HG02840 (cell line): ENCODE measurements at regions not wholly inside any gene's neighbourhood (a gene's known extent, or its start where the extent isn't known, plus 50 kb on each side); places are given as distances from the start of the nearest gene placed in this dataset.
"Not testable (repeated sequence)": the region's sequence is repeated elsewhere in the genome, so short reads cannot be mapped to it uniquely, and the experiment has no call there.

ENCODE experiments used
- ATAC-seq: cut with Tn5 transposase; IDR thresholded peaks from one replicate; pipeline ENCODE4 v1.9.1; 2021; ENCODE audit warnings: mild to moderate bottlenecking, moderate library complexity, moderate number of reproducible peaks; ENCODE audit not compliant: unreplicated experiment, low FRiP score

GRCh38 chr2:194735837-194736542 lies 921.0 kb upstream of the SLC39A10 start:
- ATAC-seq, result no peak

GRCh38 chr2:194730266-194730665 lies 926.8 kb upstream of the SLC39A10 start:
- no peak for ATAC-seq

GRCh38 chr2:194725169-194725568 lies 931.9 kb upstream of the SLC39A10 start:
- no peak for ATAC-seq

GRCh38 chr2:194723446-194723845 lies 933.6 kb upstream of the SLC39A10 start:
- no peak for ATAC-seq

GRCh38 chr2:194721227-194721626 lies 935.8 kb upstream of the SLC39A10 start:
- no peak for ATAC-seq

GRCh38 chr2:194720462-194720861 lies 936.6 kb upstream of the SLC39A10 start:
- ATAC-seq, result no peak

- ATAC-seq, result no peak
Observed at GRCh38 chr2:194718881-194719280, 938.1 kb upstream of the SLC39A10 start.

- no peak for ATAC-seq
Observed at GRCh38 chr2:194714541-194714940, 942.5 kb upstream of the SLC39A10 start.

GRCh38 chr2:194709840-194710239 lies 947.2 kb upstream of the SLC39A10 start:
- no peak for ATAC-seq

- ATAC-seq, result no peak
Observed at GRCh38 chr2:194706179-194706578, 950.8 kb upstream of the SLC39A10 start.

GRCh38 chr2:194705398-194705797 lies 951.6 kb upstream of the SLC39A10 start:
- no peak for ATAC-seq

GRCh38 chr2:194700726-194701125 lies 956.3 kb upstream of the SLC39A10 start:
- ATAC-seq, result no peak

- ATAC-seq, result no peak
Observed at GRCh38 chr2:194700116-194700515, 956.9 kb upstream of the SLC39A10 start.

- no peak for ATAC-seq
Observed at GRCh38 chr2:194698012-194698411, 959.0 kb upstream of the SLC39A10 start.

GRCh38 chr2:194697439-194697838 lies 959.6 kb upstream of the SLC39A10 start:
- no peak for ATAC-seq

GRCh38 chr2:194696690-194697089 lies 960.3 kb upstream of the SLC39A10 start:
- no peak for ATAC-seq

GRCh38 chr2:194686569-194686968 lies 970.5 kb upstream of the SLC39A10 start:
- no peak for ATAC-seq

GRCh38 chr2:194674043-194674442 lies 983.0 kb upstream of the SLC39A10 start:
- ATAC-seq, result no peak

GRCh38 chr2:194672994-194673393 lies 984.0 kb upstream of the SLC39A10 start:
- no peak for ATAC-seq

- ATAC-seq, result no peak
Observed at GRCh38 chr2:194661431-194661830, 995.6 kb upstream of the SLC39A10 start.

- ATAC-seq, result not testable (repeated sequence)
Observed at GRCh38 chr2:194639057-194639456, 1018.0 kb upstream of the SLC39A10 start.

- no peak for ATAC-seq
Observed at GRCh38 chr2:194621945-194622344, 1035.1 kb upstream of the SLC39A10 start.

- ATAC-seq, result no peak
Observed at GRCh38 chr2:194619366-194619765, 1037.7 kb upstream of the SLC39A10 start.
